C1 segment of cervical spinal cord (tissue), 14 donors: ENCODE measurements at regions not wholly inside any gene's neighbourhood (a gene's known extent, or its start where the extent isn't known, plus 50 kb on each side); places are given as distances from the start of the nearest gene placed in this dataset.

ENCODE experiments used
- DNase-seq, 14 donors: peaks; one replicate each; lab custom pipeline; 2025; lab: John Stamatoyannopoulos, UW

DNA sequence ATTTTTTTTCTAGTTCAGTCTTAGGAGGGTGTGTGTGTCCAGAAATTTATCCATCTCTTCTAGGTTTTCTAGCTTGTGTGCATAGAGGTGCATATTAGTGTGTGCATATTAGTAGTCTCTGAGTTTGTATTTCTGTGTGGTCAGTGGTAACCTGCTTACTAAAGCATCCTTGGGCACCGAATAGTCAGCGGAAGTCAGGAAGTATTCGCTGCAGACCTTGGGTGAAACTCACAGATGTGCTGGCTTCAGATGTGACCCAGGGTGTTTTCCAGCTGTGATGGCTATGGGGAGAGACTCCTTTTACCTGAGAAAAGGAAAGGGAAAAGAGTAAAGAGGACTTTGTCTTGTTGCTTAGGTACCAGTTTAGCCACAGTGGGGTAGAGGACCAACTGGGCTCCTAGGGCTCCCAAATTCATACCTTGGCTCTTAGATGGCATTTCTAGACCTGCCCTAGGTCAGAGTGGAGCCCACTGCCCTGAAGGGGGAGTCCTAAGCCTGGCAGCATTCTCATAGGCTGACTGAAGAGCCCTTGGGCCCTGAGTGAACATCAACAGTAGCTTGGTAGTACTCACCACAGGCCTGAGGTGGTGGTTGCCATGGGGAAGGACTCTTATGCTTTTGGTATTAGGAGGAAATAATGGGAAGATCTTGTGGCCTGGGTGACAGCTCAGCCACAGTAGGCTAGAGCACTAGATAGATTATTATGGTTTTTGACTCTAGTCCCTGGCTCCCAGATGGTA lies 286.0 kb upstream of the ZPLD1 start:
- DNase-seq: no peak

DNA sequence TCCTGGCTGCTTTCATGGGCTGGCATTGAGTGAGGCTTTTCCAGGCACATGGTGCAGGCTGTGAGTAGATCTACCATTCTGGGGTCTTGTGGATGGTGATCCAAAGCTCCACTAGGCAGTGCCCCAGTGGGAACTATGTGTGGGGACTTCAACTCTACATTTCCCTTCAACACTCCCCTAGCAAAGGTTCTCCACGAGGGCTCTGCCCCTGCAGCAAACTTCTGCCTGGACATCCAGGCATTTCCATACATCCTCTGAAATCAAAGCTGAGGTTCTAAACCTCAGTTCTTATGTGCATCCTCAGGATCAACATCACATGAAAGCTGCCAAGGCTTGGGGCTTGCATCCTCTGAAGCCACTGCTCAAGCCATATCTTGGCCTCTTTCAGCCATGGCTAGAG lies 282.9 kb upstream of the ZPLD1 start:
- DNase-seq: no peak

DNA sequence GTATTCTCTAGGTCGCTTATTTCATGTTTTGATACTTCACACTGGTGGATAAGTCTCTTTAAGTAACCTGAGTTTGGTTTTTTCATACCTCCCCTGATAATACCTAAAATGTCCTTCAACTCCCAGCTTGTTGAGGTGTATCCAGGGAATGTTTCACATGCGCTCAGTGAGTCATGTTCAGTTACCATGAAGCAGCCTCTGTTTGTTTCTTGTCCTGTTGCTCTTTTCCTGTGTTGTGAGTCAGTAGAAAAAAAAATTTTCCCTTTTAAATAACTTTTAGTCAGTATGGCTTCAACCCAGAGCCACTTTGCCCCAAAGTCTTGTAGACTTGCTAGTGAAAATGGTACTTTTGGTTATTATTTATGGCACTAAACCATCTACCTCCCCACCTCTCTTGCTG lies 278.4 kb upstream of the ZPLD1 start:
- no peak for DNase-seq

DNA sequence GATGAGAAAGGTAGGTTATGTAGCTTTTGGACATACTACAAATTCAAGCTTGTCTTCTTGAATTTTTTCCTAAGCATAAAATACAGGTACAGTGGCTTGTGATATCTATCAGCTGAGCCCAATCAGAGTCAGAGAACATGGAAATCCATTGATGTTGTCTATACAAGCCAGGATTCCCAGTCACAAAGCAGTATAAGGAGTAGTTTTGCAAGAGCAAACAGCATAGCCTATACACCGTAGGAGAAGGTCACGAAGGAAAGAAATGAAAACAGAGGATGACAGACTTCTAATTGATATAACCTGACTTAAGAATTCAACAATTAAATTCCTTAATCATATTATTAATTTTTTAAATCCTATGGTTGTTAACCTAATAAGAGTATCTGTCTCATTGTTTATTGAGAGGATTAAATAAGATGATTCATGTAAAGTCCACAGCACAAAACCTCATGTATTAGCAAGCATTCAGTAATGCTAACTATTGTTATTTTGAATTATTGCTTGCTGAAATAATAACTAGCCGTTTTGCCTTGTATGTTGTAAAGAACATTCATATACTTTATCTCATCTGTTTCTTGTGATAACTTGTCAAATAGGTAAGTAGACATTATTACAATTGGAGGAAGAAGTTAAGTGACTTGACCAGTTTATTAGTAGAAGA lies 276.6 kb upstream of the ZPLD1 start:
- no peak for DNase-seq

DNA sequence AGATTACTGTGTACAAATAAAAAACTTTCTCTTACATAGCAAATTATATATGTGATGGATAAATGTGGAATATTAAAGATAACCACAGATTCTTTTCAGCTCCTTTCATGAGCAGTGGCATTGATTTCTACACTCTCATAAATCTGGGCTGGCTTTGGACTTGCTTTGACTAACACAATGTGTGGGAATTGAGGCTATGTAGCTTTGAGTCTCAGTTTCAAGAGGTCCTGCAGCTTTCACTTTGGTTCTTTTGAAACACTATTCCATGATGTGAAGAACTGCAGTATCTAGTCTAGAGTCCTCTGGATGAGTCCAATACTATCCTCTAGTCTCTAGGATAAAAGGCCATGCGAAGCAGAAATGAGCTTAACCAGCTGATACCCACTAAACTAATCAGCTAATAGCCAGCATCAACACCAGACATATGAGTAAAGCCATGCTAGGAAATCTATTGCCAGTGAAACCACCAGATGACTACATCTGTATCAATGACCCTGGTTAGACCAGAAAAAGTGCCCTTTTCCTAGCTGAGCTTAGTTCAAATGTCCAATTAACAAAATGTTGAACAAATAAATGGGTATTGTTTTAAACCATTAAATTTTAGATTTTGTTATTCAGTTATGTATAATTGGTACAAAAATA lies 274.9 kb upstream of the ZPLD1 start:
- no peak for DNase-seq

DNA sequence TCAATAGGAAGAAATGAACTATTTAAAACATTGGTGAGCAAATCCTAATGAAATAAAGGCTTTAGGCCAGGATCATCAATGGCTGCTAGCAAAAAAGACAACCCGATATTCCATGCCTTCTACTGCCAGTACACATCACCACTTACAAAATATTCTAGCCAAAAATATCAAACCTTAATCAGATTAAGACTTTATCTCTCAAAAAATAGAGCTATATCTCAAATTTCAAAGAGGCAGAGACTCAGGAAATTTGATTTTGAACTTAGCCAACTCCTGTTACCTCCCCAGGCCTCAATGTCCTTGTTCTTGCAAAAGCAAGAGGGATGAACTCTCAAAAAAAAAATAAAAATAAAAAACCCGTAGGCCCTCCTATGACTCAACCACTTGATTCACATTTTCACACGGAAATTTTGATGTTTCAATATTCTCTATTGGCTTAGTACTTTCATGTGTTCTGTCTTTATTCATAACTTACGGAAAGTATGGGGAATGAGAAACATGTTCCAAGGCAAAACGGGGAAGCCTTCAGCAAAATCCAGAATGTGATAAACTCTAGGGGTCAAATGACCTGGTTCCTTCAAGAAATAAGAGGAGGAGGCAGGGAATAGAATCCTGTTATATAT lies 273.3 kb upstream of the ZPLD1 start:
- DNase-seq: no peak

DNA sequence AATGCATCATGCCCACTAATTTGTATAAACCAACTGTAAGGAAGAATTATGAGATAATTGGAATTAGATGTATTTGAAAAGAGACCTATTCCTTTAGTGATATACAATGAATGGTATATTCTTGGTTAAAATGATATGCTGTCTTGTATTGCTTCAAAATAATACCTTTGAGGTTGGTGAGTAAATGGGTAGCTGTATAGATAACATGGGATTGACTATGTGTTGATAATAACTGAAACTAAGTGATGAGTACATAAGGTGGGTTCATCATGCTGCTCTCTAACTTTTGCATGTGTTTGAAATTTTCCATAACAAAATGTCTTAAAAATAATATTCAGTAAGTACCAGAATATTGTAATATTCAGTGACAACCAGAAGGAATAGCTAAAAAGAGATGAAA lies 272.6 kb upstream of the ZPLD1 start:
- no peak for DNase-seq

DNA sequence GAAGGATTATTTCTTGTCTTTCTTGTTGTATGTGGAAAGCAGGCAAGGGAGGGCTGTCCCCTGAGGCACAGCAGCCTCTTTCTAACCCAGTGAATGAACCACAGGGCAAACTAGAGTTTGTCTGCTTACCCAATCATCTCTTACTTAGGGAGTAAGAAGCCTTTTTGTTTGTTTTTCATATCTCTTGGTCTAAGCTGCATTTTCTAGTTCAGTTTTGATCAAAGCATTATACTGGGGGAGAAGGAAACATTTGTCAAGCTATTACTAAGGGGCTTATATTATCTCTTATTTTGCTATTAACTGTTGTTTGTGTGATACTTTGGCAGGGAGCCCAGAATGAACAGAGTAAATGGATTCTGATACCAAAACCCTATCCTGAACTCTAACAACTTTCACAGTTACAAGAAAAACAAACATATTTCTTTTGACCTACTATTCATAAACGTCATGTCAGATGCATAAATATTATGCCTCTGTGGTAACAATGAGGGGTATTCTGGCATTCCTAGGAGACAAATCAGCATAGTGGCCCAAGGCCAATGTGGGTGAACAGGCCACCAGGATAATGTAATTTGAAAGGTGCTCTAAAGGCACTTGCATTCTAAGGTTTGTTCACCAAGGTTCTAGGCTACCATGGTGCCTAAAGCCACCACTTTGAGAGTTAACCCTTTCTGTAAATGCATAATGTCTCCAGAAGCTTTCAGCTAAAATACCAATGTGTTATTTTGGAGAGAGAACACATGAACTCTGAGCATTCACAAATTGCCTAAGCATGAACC lies 271.6 kb upstream of the ZPLD1 start:
- DNase-seq: no peak

DNA sequence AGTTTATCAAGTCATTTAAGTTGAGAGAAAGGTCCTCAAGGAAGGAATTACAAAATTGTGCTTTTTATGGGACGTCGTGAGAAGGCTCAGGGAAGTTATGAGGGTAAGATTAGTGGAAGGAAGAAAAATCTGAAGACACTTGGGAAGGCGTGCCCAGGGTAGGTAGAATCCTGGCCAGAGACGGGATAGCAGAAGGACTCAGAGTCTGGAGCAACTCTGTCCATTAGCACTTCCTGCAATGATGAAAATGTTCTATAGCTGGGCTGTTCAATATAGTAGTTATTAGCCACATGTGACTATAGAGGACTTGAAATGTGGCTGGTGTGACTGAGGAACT lies 271.0 kb upstream of the ZPLD1 start:
- no peak for DNase-seq

DNA sequence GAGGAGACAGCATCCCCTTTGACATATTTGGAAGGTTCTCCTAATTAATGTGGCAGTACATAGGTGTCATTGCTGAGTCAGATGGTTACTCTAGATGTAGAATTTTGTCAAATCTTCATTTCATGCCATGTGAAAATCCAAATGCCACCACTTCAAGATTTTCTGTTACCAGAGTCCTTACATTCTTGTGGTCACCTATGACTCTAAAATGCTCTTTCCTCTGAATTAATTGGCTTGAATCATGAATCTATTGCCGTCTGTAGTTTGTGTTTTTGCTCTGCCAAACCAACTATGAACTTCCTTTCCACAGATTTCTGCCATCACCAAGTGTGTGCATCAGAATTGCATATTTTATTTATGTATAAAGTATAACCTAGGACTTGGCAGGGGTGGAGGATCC lies 269.4 kb upstream of the ZPLD1 start:
- DNase-seq: no peak

DNA sequence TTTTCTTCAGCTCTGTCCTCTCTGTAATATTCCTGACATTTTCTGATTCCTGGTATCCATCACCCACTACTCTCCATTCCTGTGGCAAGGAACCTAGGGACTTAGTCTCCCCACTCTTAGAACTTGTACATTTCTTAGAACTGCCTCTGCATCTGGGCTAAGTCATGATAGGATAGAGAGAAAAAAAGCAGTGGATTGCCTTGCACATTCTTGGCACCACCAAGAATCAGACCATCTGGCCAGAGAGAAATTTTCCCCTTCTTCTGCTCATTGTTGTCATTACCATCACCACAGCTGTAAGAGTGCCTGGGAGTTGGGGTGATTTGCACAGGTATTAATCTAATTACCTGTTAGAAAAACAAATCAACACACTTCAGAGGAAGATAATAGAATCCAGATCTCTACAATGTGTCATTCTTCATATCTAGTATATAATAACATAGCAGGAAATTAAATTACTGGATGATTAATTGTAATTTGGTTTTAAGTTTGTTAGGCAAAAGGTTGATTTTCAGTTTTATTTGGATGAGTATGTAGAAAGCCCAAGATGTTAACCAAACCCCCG lies 264.8 kb upstream of the ZPLD1 start:
- DNase-seq: no peak

DNA sequence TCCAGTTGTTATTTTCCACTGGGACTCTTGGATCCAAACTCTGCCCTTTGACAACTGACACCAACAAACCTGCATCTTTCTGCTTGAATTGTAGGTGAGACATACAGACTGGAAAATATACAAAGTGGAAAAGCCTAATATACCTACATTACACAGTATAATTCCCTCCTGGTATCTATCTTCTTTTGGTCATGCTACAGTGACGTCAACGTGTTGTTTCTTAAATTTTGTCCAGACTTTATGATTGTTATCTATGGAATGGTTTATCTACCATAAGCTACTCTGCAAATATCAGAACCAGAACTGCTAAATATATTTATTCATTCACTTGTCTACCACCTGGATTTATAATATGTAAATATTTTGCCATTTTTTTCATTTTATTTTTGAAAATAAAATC lies 264.3 kb upstream of the ZPLD1 start:
- no peak for DNase-seq

DNA sequence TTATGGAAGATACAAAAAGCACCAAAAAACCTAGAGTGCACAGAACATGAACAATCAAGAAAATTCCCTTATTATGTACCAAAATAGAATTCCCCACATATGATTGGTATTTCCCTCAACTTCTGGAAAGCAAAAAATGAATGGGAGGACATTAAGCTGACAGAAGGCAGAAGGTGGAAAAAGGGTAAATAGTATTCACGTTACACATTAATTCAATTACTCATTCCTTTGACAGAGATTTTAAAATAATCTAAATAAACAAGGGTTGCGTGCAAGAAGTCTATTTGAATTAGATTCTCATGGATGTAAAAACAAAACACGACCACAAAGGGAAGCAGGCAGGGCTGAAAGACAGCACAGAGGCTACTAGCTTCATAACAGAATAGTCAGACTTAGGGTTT lies 260.5 kb upstream of the ZPLD1 start:
- DNase-seq: no peak

DNA sequence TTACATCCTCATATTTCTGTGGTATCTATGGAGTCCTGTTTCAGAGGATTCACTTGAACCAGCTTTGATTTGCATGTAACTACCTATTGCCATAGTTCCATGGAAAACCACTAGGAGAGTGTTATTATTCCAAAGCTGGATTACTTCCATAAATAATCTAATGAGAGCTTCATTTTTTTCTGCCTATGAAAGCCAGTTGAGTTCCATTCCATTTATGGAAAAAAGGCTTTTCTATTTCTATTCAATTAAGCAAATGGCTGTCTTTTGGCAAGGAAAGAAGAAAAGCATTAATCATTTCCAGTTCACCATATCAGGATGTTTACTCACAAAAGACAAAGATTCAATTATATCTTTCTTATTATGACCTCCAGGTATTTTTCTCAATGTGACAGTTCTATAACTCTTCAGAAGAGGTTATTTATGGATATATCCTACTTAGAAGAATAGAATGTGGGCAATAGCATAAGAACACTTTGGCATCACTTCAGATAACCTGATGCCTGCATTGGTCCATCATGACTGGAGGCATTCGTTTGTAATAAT lies 259.9 kb upstream of the ZPLD1 start:
- no peak for DNase-seq

DNA sequence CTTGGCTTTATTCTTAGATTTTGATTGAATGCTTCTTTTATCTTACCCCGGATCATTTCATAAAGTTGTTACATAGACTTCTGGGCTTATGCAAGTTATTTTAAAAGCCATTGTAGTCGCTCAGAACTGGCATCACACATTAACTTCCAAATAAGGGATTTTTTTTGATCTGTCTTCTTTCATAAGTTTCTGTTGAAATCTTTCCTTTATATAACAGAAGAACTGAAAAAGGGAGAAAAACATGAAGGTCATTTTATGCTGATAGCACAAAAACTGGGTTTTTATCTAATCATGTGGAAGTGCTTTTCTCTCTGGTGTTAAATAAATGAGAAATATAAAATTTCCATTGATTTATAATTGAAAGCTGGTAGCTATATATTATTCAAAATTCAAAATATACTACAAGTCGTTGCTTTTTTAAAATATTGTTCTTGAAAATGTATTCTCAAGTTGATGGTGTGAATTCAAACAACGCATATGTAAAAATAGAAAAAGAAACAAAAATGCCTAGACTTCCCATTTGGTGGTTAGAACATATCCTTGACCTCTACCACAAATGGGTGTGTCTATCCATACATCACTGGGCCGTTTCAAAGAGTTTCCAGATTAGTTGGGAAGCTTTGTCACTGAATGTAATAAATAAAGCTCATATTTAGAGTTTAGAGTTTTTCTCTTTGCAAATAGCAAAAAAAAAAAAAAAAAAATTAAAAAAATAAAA lies 258.3 kb upstream of the ZPLD1 start:
- no peak for DNase-seq

DNA sequence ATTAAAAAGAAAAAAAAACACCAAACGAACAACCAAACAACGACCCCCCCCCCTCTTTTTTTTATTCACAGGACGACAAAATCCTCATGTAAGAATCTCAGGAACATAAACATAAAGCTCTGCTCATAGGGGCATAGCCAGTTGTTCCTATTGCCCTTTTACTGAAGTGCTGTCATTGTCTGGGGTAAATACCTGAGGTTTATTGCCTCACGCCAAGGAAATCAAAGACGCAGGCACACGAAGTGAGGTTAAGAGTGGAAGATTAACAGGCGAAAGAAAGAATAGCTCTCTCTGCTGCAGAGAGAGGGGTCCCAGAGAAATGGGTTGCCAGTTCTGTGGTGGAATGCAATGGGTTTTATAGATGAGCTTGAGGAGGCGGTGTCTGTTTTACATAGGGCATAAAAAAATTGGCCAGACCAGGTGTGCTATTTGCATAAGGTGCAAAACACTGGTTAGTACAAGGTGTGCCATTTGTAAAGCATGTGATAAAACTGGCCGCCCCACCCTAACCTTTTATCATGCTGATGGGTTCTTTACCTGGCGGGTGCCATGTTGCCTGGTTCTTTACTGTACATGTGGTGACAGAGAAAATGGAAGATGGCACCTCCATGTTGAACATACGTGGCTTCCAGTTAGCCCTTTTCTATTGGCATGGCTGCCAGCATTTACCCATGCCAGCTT lies 257.6 kb upstream of the ZPLD1 start:
- DNase-seq: no peak

DNA sequence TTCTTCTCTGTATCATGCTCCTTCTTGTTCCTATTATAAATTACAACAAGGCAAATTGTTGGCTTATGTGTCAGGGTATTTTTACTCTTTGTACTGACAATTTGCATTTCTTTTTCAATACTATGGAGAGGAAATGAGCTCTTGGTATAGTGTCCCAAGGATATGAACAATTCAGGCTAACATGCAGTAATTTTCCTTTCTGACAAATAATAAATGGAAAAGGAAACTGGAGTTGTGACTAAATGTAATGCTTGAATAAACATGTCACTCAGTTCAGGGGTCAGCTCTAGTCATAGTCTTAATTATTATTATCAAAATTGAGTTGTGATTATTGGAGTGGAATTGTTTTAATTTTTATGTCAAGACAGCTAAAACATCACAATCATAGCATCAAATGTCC lies 256.0 kb upstream of the ZPLD1 start:
- DNase-seq: no peak

DNA sequence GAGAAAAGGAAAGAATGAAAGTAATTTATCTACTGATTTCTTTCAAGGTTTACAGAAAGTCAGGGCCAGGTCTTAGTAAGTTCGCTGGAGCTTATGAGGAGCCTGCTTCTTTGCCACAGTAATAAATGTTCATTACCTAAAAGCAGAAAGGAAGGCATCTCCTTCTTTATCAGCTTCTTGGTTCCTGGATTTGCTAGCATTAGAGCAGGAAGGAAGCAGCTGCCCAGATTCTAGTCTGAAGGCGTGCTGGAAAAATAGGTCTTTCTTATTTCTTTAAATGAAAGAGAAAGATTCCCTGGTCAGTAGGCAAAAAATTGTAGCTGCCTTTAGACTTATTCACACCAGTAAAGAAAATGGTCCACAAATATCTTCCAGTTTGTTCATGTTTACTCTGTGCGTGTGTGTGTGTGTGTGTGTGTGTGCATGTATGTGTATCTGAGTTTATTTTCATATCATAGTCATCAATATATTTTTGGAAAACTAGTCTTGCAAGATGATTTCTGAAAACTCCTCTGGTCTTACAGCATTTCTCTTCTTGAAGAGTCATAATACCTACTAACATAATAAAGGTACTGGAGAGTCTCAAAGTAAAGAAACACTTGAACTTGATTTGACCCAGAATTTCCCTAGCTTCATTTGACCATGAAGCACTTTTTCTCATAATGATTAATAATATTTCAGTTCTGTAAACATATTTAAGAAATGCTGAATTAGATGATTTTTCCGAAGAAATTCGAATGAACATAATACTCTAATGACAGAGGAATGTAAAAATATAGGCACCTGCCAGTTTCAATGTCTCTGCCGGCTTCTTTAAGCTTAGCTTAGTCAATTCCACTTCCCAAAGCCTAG lies 255.3 kb upstream of the ZPLD1 start:
- DNase-seq: no peak

DNA sequence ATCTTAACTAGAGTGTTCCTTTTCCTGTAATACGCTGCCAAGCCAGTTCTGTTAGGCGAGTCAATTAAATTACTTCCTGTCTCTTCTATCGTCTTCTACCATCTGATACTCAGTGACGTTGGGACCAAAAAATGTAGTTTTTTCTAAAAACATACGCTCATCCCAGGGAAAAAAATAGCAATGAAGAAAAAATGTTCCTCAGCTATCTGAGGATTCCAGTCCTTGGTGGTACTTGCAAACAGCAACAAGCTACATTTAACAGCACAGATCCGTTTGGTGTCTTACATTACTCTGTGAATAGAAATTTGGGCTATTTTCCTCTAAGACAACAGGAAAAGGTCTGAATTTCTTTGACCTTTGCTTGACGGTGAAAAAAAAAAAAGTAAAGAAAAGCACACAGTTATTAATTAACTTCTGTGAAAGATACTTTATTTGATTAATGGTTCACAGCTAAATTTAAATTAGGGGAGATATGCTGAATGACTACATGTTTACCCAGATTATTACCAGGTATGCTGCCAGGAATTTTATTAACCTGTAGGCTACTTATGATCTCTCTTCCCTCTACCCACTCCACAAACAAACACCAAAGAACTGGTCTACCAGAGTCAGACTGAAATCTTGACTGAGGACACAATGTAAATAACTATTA lies 254.4 kb upstream of the ZPLD1 start:
- DNase-seq: no peak
